Kidney (tissue), 13 donors: ENCODE measurements at regions not wholly inside any gene's neighbourhood (a gene's known extent, or its start where the extent isn't known, plus 50 kb on each side); places are given as distances from the start of the nearest gene placed in this dataset.
A peak's percentile ranks its signal among the peaks of the same experiment; 100 is the strongest.

Experiments used
- DNase-seq, 5 donors: peaks; one replicate each; pipeline ENCODE4 v3.0.0-alpha.2; 2013 to 2020
- FAIRE-seq: peaks from 2 replicates; lab custom pipeline; 2012; peaks lifted over from hg19 to GRCh38; lab: Jason Lieb, UNC
- H3K27ac ChIP-seq, 2 donors: one replicate each; pipeline ENCODE4 v1.7.0; 2013; ENCODE audit warnings: low read depth in 2 of 2, low read length in 2 of 2, inconsistent platforms in 1 of 2
- H3K27me3 ChIP-seq: one replicate; pipeline ENCODE4 v1.7.1; 2013; ENCODE audit warnings: low read length, inconsistent platforms; ENCODE audit not compliant: control insufficient read depth, insufficient read depth
- H3K36me3 ChIP-seq, 3 donors: one replicate each; pipeline versions ENCODE4 v1.7.0 to v1.7.1; 2013; ENCODE audit warnings: low read length in 3 of 3, control low read depth in 1 of 3, inconsistent platforms in 1 of 3; ENCODE audit not compliant: insufficient read depth in 3 of 3, control insufficient read depth in 2 of 3
- H3K4me1 ChIP-seq, 3 donors: one replicate each; pipeline versions ENCODE4 v1.7.0 to v1.7.1; 2013; ENCODE audit warnings: low read length in 3 of 3, inconsistent platforms in 1 of 3, low read depth in 1 of 3; ENCODE audit not compliant: control insufficient read depth in 2 of 3, insufficient read depth in 2 of 3
- H3K4me3 ChIP-seq, 3 donors: one replicate each; pipeline versions ENCODE4 v1.7.0 to v1.8.1; 2013; ENCODE audit warnings: low read length in 3 of 3, control low read depth in 1 of 3, inconsistent platforms in 1 of 3
- H3K9ac ChIP-seq, 3 donors: one replicate each; pipeline versions ENCODE4 v1.7.0 to v1.7.1; 2013; ENCODE audit warnings: low read length in 3 of 3, control low read depth in 1 of 3, inconsistent platforms in 1 of 3
- H3K9me3 ChIP-seq, 3 donors: one replicate each; pipeline versions ENCODE4 v1.7.0 to v1.7.1; 2013; ENCODE audit warnings: low read length in 3 of 3, control low read depth in 1 of 3, inconsistent platforms in 1 of 3; ENCODE audit not compliant: control insufficient read depth in 2 of 3, insufficient read depth in 1 of 3
- intact Hi-C: fragments of 100-400 bp; cut with DNase I; formaldehyde crosslinking; loops from one replicate; pipeline ENCODE4 v1.11.1; 2022
- TF ChIP-seq, protein P1 (sequence below): IDR thresholded peaks from 3 replicates; pipeline ENCODE4 v1.5.1; 2012; ENCODE audit warnings: mild to moderate bottlenecking, moderate library complexity, borderline replicate concordance; ENCODE audit not compliant: insufficient read depth; ENCODE audit errors: extremely low read depth
- donor health status: control.
- donor health status: control.
- donor health status: control.
- donor health status: control.
- donor health status: control.
- donor health status: DM: yes; HTN: yes; CAD: no.
- donor health status: Normal renal cell carcinoma (clear cell type).

DNA sequence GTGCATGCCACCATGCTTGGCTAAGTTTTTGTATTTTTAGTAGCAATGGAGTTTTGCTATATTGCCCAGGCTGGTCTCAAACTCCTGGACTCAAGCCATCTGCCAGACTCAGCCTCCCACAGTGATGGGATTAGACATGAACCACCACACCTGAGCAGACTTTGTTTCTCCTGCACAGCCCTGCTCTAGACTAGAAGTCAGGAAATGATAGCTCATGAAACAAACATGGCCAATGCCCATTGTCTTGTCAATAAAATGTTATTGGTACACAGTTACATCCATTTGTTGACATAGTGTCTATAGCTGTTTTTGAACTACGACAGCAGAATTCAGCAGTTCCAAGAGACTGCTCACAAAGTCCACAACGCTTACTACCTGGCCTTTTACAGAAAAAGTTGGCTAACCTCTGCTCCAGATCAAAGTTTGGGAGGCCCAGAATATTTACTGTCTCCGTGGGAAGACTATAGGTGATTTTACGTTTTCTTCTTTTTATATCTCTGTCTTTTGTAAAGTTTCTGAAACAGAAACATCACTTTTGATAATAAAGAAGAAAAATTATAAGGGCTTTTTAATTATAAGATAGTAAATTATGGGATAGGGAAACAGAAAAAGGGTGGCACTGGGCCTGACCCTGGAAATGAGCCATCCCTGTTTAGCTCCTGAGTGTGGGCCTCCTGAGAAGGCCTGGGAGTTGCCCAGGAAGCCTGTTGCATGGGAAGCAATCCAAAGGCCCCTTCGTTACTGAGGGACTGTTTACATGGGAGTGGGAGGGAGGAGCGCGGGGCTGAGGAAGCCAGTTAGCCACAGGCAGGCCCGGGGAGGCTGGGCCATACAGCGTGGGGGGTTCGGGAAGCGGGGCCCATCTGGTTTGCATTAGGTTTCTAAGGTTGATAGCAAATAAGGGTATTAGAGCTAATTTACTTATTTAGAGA lies 201.5 kb downstream of the IRF8 start:
- Histone ChIP-seq H3K27ac (no peak overlapping the region), H3K4me1 (no peaks in the 10 kb centered on the region), H3K9ac (no peak overlapping the region), H3K36me3 (no peaks in the 10 kb centered on the region), H3K27me3 (no peaks in the 10 kb centered on the region), H3K9me3 (no peaks in the 10 kb centered on the region), H3K4me3 (no peak overlapping the region)
- peak in 4 of 5 donors; percentile 55 to 75 (median 58) for DNase-seq
- TF ChIP-seq, protein P1, sequence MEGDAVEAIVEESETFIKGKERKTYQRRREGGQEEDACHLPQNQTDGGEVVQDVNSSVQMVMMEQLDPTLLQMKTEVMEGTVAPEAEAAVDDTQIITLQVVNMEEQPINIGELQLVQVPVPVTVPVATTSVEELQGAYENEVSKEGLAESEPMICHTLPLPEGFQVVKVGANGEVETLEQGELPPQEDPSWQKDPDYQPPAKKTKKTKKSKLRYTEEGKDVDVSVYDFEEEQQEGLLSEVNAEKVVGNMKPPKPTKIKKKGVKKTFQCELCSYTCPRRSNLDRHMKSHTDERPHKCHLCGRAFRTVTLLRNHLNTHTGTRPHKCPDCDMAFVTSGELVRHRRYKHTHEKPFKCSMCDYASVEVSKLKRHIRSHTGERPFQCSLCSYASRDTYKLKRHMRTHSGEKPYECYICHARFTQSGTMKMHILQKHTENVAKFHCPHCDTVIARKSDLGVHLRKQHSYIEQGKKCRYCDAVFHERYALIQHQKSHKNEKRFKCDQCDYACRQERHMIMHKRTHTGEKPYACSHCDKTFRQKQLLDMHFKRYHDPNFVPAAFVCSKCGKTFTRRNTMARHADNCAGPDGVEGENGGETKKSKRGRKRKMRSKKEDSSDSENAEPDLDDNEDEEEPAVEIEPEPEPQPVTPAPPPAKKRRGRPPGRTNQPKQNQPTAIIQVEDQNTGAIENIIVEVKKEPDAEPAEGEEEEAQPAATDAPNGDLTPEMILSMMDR, result no peak
- intact Hi-C loops, result no loop called here
- FAIRE-seq, result no peak

DNA sequence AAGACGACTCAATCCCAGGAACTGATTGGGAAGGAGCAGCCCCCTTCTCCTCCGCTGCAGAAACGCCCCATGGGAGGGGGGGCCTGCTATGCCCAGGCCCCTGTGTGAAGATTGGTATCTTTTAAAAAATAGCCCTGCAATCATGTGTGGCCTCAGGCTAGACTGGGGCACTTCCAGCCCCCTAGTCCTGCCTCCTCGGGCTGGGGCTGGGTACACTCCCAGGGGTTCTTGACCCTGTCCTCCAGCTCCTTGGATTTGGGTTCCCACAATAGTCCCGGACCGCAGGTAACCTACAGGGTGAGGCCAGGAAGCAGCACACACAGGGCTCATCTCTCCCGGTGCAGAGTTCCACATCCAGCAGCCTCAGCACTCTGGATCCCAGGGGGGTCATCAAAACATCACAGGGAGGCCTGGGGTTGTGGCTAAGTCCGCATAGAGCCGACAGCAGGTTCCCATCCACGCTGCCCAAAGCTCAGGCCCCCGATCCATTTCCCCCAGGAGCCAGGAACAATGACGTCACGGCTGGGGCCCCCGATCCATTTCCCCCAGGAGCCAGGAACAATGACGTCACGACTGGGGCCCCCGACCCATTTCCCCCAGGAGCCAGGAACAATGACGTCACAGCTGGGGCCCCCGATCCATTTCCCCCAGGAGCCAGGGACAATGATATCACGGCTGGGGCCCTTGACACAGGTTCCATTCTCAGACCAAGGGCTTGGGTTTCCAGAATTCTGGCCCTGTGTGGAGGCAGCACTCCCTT lies 202.4 kb downstream of the IRF8 start:
- Histone ChIP-seq H3K9ac (no peak overlapping the region), H3K27me3 (no peaks in the 10 kb centered on the region), H3K4me3 (no peak overlapping the region), H3K4me1 (no peaks in the 10 kb centered on the region), H3K36me3 (no peaks in the 10 kb centered on the region), H3K9me3 (no peaks in the 10 kb centered on the region), H3K27ac (no peak overlapping the region)
- intact Hi-C loops, result no loop called here
- TF ChIP-seq, protein P1, result no peak
- FAIRE-seq (no peak), DNase-seq (peak in 1 of 5 donors; percentile 59)

DNA sequence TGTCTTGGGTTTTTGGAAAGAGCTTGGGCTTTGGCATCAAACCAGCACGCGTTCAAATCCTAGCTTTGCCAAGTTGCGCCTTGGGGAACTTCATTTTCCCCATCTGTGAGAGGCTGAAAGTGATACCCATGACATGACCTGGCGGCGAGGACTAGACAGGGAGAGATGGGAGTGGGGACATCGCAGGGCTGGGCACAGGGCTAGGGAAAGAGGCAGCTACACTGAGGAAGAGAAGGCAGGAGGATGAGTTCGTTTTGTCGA lies 202.9 kb downstream of the IRF8 start:
- no peak overlapping the region for H3K27ac ChIP-seq
- H3K4me1 ChIP-seq, result no peaks in the 10 kb centered on the region
- no peaks in the 10 kb centered on the region for H3K9me3 ChIP-seq
- H3K36me3 ChIP-seq, result no peaks in the 10 kb centered on the region
- TF ChIP-seq, protein P1, result no peak
- H3K27me3 ChIP-seq, result no peaks in the 10 kb centered on the region
- DNase-seq, result no peak
- H3K9ac ChIP-seq, result no peak overlapping the region
- FAIRE-seq, result no peak
- intact Hi-C loops, result no loop called here
- H3K4me3 ChIP-seq, result no peak overlapping the region
